Lower lobe of right lung (tissue), 2 donors: ENCODE measurements at regions not wholly inside any gene's neighbourhood (a gene's known extent, or its start where the extent isn't known, plus 50 kb on each side); places are given as distances from the start of the nearest gene placed in this dataset.
"Not testable (repeated sequence)": the region's sequence is repeated elsewhere in the genome, so short reads cannot be mapped to it uniquely, and the experiment has no call there.

Experiments
- ATAC-seq, 2 donors: fragments of 200-7000 bp; cut with Tn5 transposase; one replicate each; pipeline ENCODE4 v1.9.1; 2020 to 2022; ENCODE audit warnings: mild to moderate bottlenecking in 2 of 2, moderate library complexity in 2 of 2
- DNase-seq: peaks from one replicate; pipeline ENCODE4 v3.0.0-alpha.2; 2020
- H3K27ac ChIP-seq: fragments of 200-600 bp; one replicate; pipeline ENCODE4 v1.8.0; 2022
- H3K27me3 ChIP-seq: fragments of 200-600 bp; one replicate; pipeline ENCODE4 v1.8.0; 2022; ENCODE audit warnings: low read depth
- H3K36me3 ChIP-seq: fragments of 200-600 bp; one replicate; pipeline ENCODE4 v1.8.0; 2022; ENCODE audit warnings: mild to moderate bottlenecking
- H3K4me1 ChIP-seq: fragments of 200-600 bp; one replicate; pipeline ENCODE4 v1.8.0; 2022
- H3K4me3 ChIP-seq: fragments of 200-600 bp; one replicate; pipeline ENCODE4 v1.8.0; 2022; ENCODE audit warnings: mild to moderate bottlenecking
- H3K9me3 ChIP-seq: fragments of 200-600 bp; one replicate; pipeline ENCODE4 v1.8.0; 2022
- intact Hi-C: fragments of 100-400 bp; cut with DNase I; formaldehyde crosslinking; loops from one replicate; pipeline ENCODE4 v1.11.0; 2022
- TF ChIP-seq, protein P1 (sequence below): fragments of 200-600 bp; IDR thresholded peaks from one replicate; pipeline ENCODE4 v1.8.0; 2022; ENCODE audit warnings: antibody characterized with exemption, mild to moderate bottlenecking
- donor health status: DM: no; HTN: yes; CAD: no; lungs with severe emphysema.

DNA sequence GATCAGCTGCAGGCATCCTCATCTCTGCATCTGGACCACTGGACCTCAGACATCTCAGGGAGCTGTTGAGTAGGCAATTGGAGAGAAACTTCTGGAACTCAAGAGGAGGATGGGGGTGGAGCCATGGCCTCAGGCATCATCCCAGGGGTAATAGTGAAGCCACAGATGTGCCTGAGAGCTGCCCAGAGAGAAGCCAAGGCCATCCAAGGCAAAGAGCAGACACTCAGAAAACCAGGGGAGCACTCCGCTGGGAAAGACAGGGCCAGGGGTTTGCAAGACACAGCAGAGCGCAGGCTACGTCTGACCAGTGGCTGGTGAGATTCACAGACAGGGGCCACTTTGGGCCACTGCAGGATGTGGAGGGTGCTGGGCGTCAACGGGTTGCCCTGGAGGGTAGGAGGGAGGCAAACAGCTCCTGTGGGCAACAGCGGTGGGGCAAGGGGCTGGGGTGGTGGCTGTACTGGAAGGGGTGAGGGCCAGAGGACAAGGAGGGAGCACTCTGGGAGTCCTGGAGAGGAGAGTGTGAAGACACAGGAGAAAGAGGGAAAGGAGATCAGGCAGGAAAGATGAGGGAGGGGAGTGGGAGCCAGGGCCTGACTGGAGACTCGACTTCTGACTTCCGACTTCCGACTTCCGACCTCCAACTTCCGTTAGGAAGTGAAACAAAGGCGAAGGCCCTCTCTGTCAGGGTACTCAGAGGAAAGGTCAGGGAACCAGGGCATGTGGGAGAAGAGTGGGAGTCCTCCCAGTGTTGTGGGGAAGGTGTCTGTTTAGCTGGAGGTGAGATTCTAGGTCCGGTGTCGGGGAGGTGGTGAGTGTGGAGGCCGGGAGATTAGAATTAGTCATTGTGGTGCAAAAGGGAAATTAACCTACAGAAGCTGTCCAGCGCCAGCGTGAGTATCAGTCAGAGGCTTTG is 69.7 kb upstream of the ANTXRL start:
- peak in 1 of 2 donors; percentile 26 for ATAC-seq

DNA sequence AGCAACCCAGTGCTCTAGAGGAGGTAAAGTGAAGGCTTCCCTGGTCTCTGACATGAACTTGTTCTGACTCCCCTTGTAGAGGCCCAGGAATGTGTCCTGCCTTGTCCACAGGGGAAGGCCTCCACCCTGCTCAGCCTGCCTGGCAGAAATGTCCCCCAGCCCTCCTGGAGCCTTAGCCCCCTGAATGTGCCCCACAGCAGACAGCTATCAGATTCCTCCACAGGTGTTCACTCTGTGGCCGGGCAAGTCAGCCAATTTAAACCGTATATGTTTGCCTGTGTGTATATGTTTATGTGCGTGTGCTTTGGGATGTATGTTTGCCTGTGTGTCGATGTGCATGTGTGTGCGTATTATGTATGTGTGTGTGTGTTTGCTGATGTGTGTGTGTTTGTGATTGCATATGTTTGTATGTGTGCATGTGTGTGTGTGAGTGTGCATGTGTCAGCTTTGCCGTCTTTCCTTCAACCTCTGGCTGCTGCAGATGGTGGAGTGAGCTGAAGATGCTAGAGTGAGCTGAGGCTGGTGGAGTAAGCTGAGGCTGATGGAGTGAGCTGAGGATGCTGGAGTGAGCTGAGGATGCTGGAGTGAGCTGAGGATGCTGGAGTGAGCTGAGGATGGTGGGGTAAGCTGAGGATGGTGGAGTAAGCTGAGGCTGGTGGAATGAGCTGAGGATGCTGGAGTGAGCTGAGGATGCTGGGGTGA is 68.9 kb upstream of the ANTXRL start:
- Histone ChIP-seq H3K27ac (no peak overlapping the region), H3K9me3 (no peaks in the 10 kb centered on the region), H3K4me1 (no peaks in the 10 kb centered on the region), H3K27me3 (no peaks in the 10 kb centered on the region), H3K4me3 (no peak overlapping the region), H3K36me3 (no peaks in the 10 kb centered on the region)
- no peak for ATAC-seq
- intact Hi-C loops, result no loop called here
- TF ChIP-seq, protein P1, sequence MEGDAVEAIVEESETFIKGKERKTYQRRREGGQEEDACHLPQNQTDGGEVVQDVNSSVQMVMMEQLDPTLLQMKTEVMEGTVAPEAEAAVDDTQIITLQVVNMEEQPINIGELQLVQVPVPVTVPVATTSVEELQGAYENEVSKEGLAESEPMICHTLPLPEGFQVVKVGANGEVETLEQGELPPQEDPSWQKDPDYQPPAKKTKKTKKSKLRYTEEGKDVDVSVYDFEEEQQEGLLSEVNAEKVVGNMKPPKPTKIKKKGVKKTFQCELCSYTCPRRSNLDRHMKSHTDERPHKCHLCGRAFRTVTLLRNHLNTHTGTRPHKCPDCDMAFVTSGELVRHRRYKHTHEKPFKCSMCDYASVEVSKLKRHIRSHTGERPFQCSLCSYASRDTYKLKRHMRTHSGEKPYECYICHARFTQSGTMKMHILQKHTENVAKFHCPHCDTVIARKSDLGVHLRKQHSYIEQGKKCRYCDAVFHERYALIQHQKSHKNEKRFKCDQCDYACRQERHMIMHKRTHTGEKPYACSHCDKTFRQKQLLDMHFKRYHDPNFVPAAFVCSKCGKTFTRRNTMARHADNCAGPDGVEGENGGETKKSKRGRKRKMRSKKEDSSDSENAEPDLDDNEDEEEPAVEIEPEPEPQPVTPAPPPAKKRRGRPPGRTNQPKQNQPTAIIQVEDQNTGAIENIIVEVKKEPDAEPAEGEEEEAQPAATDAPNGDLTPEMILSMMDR, result no peak
- no peak for DNase-seq

More for the DNA sequence above, 69.7 kb upstream of the ANTXRL start:
- H3K4me3 ChIP-seq, result no peak overlapping the region
- no peaks in the 10 kb centered on the region for H3K9me3 ChIP-seq
- no peak for DNase-seq
- TF ChIP-seq, protein P1, result no peak
- H3K27me3 ChIP-seq, result no peaks in the 10 kb centered on the region
- no peak overlapping the region for H3K27ac ChIP-seq
- no peaks in the 10 kb centered on the region for H3K36me3 ChIP-seq
- no peaks in the 10 kb centered on the region for H3K4me1 ChIP-seq
- intact Hi-C loops, result no loop called here

DNA sequence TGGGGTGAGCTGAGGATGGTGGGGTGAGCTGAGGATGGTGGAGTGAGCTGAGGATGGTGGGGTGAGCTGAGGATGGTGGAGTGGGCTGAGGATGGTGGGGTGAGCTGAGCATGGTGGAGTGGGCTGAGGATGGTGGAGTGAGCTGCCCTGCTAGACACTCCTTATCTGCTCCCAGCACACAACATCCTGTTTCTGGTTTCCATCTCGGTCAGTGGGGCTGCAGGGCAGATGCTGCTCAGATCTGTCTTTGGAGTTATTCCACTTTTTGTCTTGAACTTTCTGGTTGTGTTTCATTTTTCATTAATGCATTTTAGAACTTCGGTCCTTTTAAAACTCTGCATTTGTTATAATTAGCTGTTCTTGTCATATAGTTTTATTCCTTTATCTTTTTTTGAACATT is 67.9 kb upstream of the ANTXRL start:
- Histone ChIP-seq H3K27me3 (no peaks in the 10 kb centered on the region), H3K27ac (no peak overlapping the region), H3K36me3 (no peaks in the 10 kb centered on the region), H3K4me1 (no peaks in the 10 kb centered on the region), H3K9me3 (no peaks in the 10 kb centered on the region), H3K4me3 (no peak overlapping the region)
- DNase-seq (no peak), ATAC-seq (no peak)
- intact Hi-C loops, result no loop called here
- TF ChIP-seq, protein P1, result no peak

DNA sequence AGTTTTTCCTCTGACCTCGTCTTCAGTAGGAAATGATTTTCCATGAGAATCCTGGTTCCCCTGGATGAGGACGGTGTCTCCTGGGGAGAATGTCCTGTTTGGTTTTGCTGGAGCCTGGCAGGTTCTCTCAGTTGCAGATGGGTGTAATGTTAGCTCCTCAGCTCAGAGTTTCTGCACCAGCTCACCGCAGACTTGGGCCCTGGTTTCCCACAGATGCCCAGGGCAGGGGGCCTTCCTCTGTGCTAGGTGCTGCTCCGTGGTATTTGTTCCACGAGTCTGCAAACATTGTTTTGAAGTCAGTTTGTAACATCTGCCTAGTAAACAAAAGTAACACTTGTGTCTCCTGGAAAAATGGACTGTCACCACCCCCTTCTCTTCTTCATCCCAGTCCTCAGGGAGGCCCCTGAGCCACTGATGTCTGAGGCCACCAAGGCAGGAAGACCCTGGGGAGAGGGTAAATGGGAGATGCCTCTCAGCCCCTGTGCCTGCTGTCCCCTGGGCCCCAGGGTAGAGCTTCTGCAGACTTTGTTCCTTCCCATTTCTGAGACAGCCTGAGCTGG is 67.3 kb upstream of the ANTXRL start:
- intact Hi-C loops, H3K27ac ChIP-seq, H3K36me3 ChIP-seq, H3K4me1 ChIP-seq, H3K9me3 ChIP-seq, DNase-seq, H3K27me3 ChIP-seq, ATAC-seq, H3K4me3 ChIP-seq: not testable (repeated sequence)

DNA sequence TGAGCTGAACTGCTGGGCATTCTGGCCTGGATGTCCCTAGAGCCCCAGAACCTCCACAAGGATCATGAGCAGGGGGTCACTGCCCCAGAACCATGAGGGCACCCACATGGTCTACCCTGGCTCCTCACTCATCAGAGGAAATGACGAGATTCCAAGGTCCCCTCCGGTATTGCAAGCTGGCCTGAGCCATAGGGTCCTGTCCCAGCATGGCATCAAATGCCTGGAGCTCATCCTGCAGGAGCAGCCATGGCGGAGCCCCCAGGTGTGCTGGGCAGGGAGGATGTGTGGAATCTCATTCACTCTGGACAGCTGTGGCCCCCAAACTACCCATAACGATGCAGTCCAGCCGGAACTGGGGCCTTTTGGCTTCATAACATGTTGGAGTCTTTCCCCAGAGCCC is 66.6 kb upstream of the ANTXRL start:
- intact Hi-C loops, result no loop called here
- Histone ChIP-seq H3K4me3 (no peak overlapping the region), H3K9me3 (no peaks in the 10 kb centered on the region), H3K4me1 (no peaks in the 10 kb centered on the region), H3K27ac (no peak overlapping the region), H3K36me3 (no peaks in the 10 kb centered on the region), H3K27me3 (no peaks in the 10 kb centered on the region)
- TF ChIP-seq, protein P1, result no peak
- ATAC-seq (no peak), DNase-seq (no peak)
